OCI-LY7 (cell line): ENCODE measurements at regions not wholly inside any gene's neighbourhood (a gene's known extent, or its start where the extent isn't known, plus 50 kb on each side); places are given as distances from the start of the nearest gene placed in this dataset.

Source experiments
- BruUV-seq: library from RNA; stranded (reverse); fragments of 400-500 nt; replicated peaks from 2 replicates; lab custom pipeline; 2021; lab: Mats Ljungman, UMichigan
- CTCF ChIA-PET: fragments of 300-600 bp; sonication (Branson Sonifier 250); formaldehyde crosslinking; loops from one replicate; lab custom pipeline; 2022; ENCODE audit warnings: antibody characterized with exemption; ENCODE audit not compliant: unreplicated experiment; lab: Charles Lee
- POLR2A ChIA-PET: fragments of 300-600 bp; sonication (Branson Sonifier 250); formaldehyde crosslinking; loops from one replicate; lab custom pipeline; 2022; ENCODE audit warnings: antibody characterized with exemption; lab: Charles Lee
- DNase-seq: peaks from one replicate; pipeline ENCODE4 v3.0.0-alpha.2; 2015; ENCODE audit warnings: low spot score
- H2AFZ ChIP-seq: fragments of 200-600 bp; sonication (generic), shearing (Covaris generic); 2 replicates; pipeline ENCODE4 v1.6.1; 2014; ENCODE audit warnings: mild to moderate bottlenecking, antibody characterized with exemption, low read length, moderate library complexity
- H3K27ac ChIP-seq: fragments of 200-600 bp; sonication (generic); 2 replicates; pipeline ENCODE4 v1.5.1; 2014; ENCODE audit warnings: mixed run types, low read depth, mild to moderate bottlenecking, moderate library complexity, low read length, inconsistent platforms; ENCODE audit not compliant: poor library complexity, severe bottlenecking
- H3K36me3 ChIP-seq: fragments of 200-600 bp; sonication (generic); 2 replicates; pipeline ENCODE4 v1.6.1; 2014; ENCODE audit warnings: mild to moderate bottlenecking, antibody characterized with exemption, low read length, moderate library complexity, mixed read lengths; ENCODE audit not compliant: insufficient read depth
- H3K4me1 ChIP-seq: fragments of 200-600 bp; sonication (generic); 2 replicates; pipeline ENCODE4 v1.5.1; 2014; ENCODE audit warnings: mild to moderate bottlenecking, low read length; ENCODE audit not compliant: insufficient read depth, poor library complexity, severe bottlenecking
- H3K4me2 ChIP-seq: fragments of 200-600 bp; sonication (generic); 2 replicates; pipeline ENCODE4 v1.6.1; 2014; ENCODE audit warnings: mild to moderate bottlenecking, low read length
- H3K4me3 ChIP-seq: fragments of 200-600 bp; sonication (generic); 2 replicates; pipeline ENCODE4 v1.5.1; 2014; ENCODE audit warnings: mild to moderate bottlenecking, low read depth, low read length; ENCODE audit not compliant: poor library complexity, severe bottlenecking
- H3K79me2 ChIP-seq: fragments of 200-600 bp; sonication (generic); 2 replicates; pipeline ENCODE4 v1.6.1; 2016; ENCODE audit warnings: low read depth, mild to moderate bottlenecking, low read length, moderate library complexity, mixed read lengths; ENCODE audit not compliant: insufficient read depth
- H3K9me2 ChIP-seq: fragments of 200-600 bp; sonication (generic); 2 replicates; pipeline ENCODE4 v1.6.1; 2016; ENCODE audit warnings: mild to moderate bottlenecking, low read length, mixed read lengths; ENCODE audit not compliant: insufficient read depth
- H3K9me3 ChIP-seq: fragments of 200-600 bp; sonication (generic); 2 replicates; pipeline ENCODE4 v1.6.1; 2014; ENCODE audit warnings: mild to moderate bottlenecking, mixed run types, low read length, mixed read lengths
- H4K20me1 ChIP-seq: fragments of 200-600 bp; sonication (generic); 2 replicates; pipeline ENCODE4 v1.6.1; 2014; ENCODE audit warnings: mild to moderate bottlenecking, antibody characterized with exemption, low read length, moderate library complexity, mixed read lengths; ENCODE audit not compliant: insufficient read depth
- EZH2phosphoT487 ChIP-seq: fragments of 200-600 bp; sonication (generic); IDR thresholded peaks from 2 replicates; pipeline ENCODE4 v1.6.1; 2018; ENCODE audit warnings: low read depth, borderline replicate concordance, mild to moderate bottlenecking, mixed run types, antibody characterized with exemption, low read length, moderate library complexity, mixed read lengths
- intact Hi-C: fragments of 100-400 bp; cut with micrococcal nuclease; formaldehyde crosslinking; loops from one replicate; pipeline ENCODE4 v1.10.0; 2022; ENCODE audit not compliant: unreplicated experiment
- TF ChIP-seq, protein P1 (sequence below): fragments of 200-600 bp; sonication (generic); conservative IDR thresholded peaks from 2 replicates; pipeline ENCODE4 v1.5.1; 2014; ENCODE audit warnings: mild to moderate bottlenecking, antibody characterized with exemption, low read length, moderate library complexity, mixed read lengths

DNA sequence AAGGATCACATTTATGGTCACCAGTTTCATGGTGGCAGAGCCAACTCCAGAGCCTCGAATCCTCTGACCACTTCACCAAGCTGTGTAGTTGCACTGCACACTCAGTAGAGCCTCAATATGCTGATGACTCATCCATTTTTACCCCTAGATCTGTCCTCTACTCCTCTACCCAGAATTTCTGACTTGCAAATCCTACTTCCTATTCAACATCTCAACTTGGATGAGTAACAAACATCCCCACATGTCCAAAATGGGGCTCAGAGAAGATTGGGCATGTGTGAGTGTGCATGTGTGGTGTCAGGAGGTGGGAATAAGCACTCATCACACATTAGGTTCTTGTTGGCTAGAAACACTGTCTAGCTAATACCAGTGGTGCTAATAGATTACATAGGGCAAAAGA lies 57.8 kb upstream of the IGFBP2 start:
- Histone ChIP-seq H2AFZ (no peak overlapping the region), H4K20me1 (no peaks in the 10 kb centered on the region), H3K9me2 (no peaks in the 10 kb centered on the region), H3K79me2 (no peaks in the 10 kb centered on the region), H3K27ac (no peak overlapping the region), H3K9me3 (0 out of 2 replicates have a peak, but pooled peaks cover 6% of the 10 kb centered on the region), H3K4me3 (no peak overlapping the region), H3K4me2 (no peak overlapping the region), H3K36me3 (no peaks in the 10 kb centered on the region), H3K4me1 (no peaks in the 10 kb centered on the region)
- POLR2A ChIA-PET, result no interaction called here
- intact Hi-C loops, result no loop called here
- BruUV-seq, result no TSS peak
- no peak for DNase-seq
- CTCF ChIA-PET, result no interaction called here
- no peak for TF ChIP-seq EZH2phosphoT487
- TF ChIP-seq, protein P1, sequence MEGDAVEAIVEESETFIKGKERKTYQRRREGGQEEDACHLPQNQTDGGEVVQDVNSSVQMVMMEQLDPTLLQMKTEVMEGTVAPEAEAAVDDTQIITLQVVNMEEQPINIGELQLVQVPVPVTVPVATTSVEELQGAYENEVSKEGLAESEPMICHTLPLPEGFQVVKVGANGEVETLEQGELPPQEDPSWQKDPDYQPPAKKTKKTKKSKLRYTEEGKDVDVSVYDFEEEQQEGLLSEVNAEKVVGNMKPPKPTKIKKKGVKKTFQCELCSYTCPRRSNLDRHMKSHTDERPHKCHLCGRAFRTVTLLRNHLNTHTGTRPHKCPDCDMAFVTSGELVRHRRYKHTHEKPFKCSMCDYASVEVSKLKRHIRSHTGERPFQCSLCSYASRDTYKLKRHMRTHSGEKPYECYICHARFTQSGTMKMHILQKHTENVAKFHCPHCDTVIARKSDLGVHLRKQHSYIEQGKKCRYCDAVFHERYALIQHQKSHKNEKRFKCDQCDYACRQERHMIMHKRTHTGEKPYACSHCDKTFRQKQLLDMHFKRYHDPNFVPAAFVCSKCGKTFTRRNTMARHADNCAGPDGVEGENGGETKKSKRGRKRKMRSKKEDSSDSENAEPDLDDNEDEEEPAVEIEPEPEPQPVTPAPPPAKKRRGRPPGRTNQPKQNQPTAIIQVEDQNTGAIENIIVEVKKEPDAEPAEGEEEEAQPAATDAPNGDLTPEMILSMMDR, result no peak

DNA sequence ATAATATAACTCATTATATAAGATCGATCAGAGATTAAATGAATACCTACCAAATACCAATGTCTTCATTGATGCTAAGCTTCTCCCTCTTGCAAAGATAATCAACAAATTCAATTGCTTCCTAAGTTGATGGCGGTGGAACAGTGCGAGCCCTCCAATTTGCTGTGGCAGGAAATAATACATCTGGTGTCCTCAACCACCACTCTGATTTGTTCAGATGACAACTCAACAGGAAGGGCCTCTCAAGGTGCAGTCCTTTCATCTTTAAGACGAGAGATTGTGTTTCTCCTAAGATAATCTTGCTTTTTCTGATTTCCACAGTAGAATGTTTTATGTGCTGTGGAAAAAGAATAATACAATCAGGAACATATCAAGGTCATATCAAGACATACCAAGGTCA lies 56.6 kb upstream of the IGFBP2 start:
- H3K4me2 ChIP-seq, result no peak overlapping the region
- no peaks in the 10 kb centered on the region for H3K4me1 ChIP-seq
- intact Hi-C loops, result no loop called here
- no peak overlapping the region for H3K4me3 ChIP-seq
- TF ChIP-seq, protein P1, result no peak
- TF ChIP-seq EZH2phosphoT487, result no peak
- no TSS peak for BruUV-seq
- H3K79me2 ChIP-seq, result no peaks in the 10 kb centered on the region
- H4K20me1 ChIP-seq, result no peaks in the 10 kb centered on the region
- H3K9me3 ChIP-seq, result no peaks in the 10 kb centered on the region
- ChIA-PET POLR2A (interaction anchor here (0.7 kb wide), 1 partner anchor 13 kb away, joined by 3 read pairs; no protein-coding TSS in a partner anchor), CTCF (no interaction called here)
- H2AFZ ChIP-seq, result no peak overlapping the region
- H3K27ac ChIP-seq, result no peak overlapping the region
- no peaks in the 10 kb centered on the region for H3K9me2 ChIP-seq
- H3K36me3 ChIP-seq, result no peaks in the 10 kb centered on the region
- DNase-seq, result no peak

DNA sequence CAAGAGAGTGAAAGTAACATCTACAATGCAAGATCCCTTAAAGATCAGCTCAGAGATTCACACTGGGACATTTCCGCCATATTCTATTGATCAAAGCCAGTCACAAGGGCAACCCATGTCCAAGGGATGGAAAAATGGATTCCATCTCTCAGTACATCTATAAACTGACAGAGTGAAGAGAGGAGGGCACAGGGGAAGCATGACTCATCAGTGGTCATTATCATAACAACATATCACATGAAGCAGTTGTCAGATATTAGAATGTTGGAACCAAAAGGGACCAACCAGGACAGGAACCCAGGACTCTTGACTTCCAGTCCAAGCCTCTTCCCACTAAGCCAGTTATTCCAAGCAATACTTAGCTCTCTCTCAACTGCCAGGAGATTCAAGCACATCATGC lies 54.9 kb upstream of the IGFBP2 start:
- Histone ChIP-seq H3K36me3 (no peaks in the 10 kb centered on the region), H3K9me2 (no peaks in the 10 kb centered on the region), H3K27ac (no peak overlapping the region), H3K4me2 (no peak overlapping the region), H3K4me3 (no peak overlapping the region), H3K4me1 (no peaks in the 10 kb centered on the region), H2AFZ (no peak overlapping the region), H3K9me3 (no peaks in the 10 kb centered on the region), H4K20me1 (no peaks in the 10 kb centered on the region), H3K79me2 (no peaks in the 10 kb centered on the region)
- ChIA-PET CTCF (no interaction called here), POLR2A (no interaction called here)
- no TSS peak for BruUV-seq
- intact Hi-C loops, result no loop called here
- TF ChIP-seq EZH2phosphoT487, result no peak
- TF ChIP-seq, protein P1, result no peak
- no peak for DNase-seq
